Activated CD8-positive, alpha-beta T cell treated with anti-CD3 and anti-CD28 coated beads for 36 hours (primary cell): ENCODE measurements at regions not wholly inside any gene's neighbourhood (a gene's known extent, or its start where the extent isn't known, plus 50 kb on each side); places are given as distances from the start of the nearest gene placed in this dataset.

ENCODE experiments used
- ATAC-seq: fragments of 200-7000 bp; cut with Tn5 transposase; one replicate; pipeline ENCODE4 v1.10.0; 2021; ENCODE audit warnings: mild to moderate bottlenecking, moderate library complexity
- CTCF ChIA-PET: fragments of 350-600 bp; sonication (Branson Sonifier 250); formaldehyde crosslinking; loops from one replicate; lab custom pipeline; 2021; ENCODE audit warnings: antibody characterized with exemption; lab: Charles Lee
- POLR2A ChIA-PET: fragments of 350-600 bp; sonication (Branson Sonifier 250); formaldehyde crosslinking; loops from one replicate; lab custom pipeline; 2021; ENCODE audit warnings: antibody characterized with exemption; lab: Charles Lee
- DNase-seq: peaks from one replicate; pipeline ENCODE4 v3.0.0-alpha.2; 2020
- H3K27ac Mint-ChIP-seq: one replicate; pipeline ENCODE4 v1.8.0; 2021; ENCODE audit warnings: mild to moderate bottlenecking, mixed read lengths
- H3K27me3 Mint-ChIP-seq: one replicate; pipeline ENCODE4 v1.8.0; 2021; ENCODE audit warnings: mixed read lengths
- H3K36me3 Mint-ChIP-seq: one replicate; pipeline ENCODE4 v1.8.0; 2021; ENCODE audit warnings: low read depth, mixed read lengths
- H3K4me1 Mint-ChIP-seq: one replicate; pipeline ENCODE4 v1.8.0; 2021; ENCODE audit warnings: low read depth, mixed read lengths
- H3K4me3 Mint-ChIP-seq: one replicate; pipeline ENCODE4 v1.8.0; 2021; ENCODE audit warnings: mild to moderate bottlenecking, moderate library complexity, mixed read lengths
- H3K9me3 Mint-ChIP-seq: one replicate; pipeline ENCODE4 v1.8.0; 2021; ENCODE audit warnings: mixed read lengths
- CTCF ChIP-seq: fragments of 200-600 bp; IDR thresholded peaks from one replicate; pipeline ENCODE4 v1.8.0; 2022; ENCODE audit warnings: antibody characterized with exemption, mild to moderate bottlenecking
- intact Hi-C: fragments of 100-400 bp; cut with micrococcal nuclease; formaldehyde crosslinking; loops from one replicate; pipeline ENCODE4 v1.10.0; 2022

GRCh38 chr9:21672761-21673160 is 129.7 kb upstream of the MTAP start:
- intact Hi-C loops, result no loop called here
- Mint-ChIP-seq H3K27me3 (peaks cover 2% of the 10 kb centered on the region), H3K27ac (no peak overlapping the region), H3K36me3 (no peaks in the 10 kb centered on the region), H3K4me3 (no peak overlapping the region), H3K4me1 (peaks cover 25% of the 10 kb centered on the region), H3K9me3 (no peaks in the 10 kb centered on the region)
- ChIA-PET CTCF (interaction anchor here (0.7 to 1.4 kb wide), 6 partner anchors 9 to 420 kb away, joined by 3 read pairs; no protein-coding TSS in a partner anchor), POLR2A (no interaction called here)
- no peak for DNase-seq
- TF ChIP-seq CTCF, result no peak
- no peak for ATAC-seq

GRCh38 chr9:21674894-21675293 is 127.5 kb upstream of the MTAP start:
- H3K27ac Mint-ChIP-seq, result no peak overlapping the region
- CTCF ChIA-PET, result no interaction called here
- peaks cover 2% of the 10 kb centered on the region for H3K27me3 Mint-ChIP-seq
- ATAC-seq (no peak), DNase-seq (no peak)
- no peaks in the 10 kb centered on the region for H3K36me3 Mint-ChIP-seq
- H3K4me1 Mint-ChIP-seq, result peaks cover 21% of the 10 kb centered on the region
- POLR2A ChIA-PET, result interaction anchor here (1.3 kb wide), 1 partner anchor 23 kb away, joined by 4 read pairs; no protein-coding TSS in a partner anchor
- TF ChIP-seq CTCF, result no peak
- intact Hi-C loops, result no loop called here
- no peaks in the 10 kb centered on the region for H3K9me3 Mint-ChIP-seq
- no peak overlapping the region for H3K4me3 Mint-ChIP-seq

- Mint-ChIP-seq H3K27ac (no peak overlapping the region), H3K4me3 (no peak overlapping the region), H3K27me3 (peaks cover 2% of the 10 kb centered on the region), H3K4me1 (peaks cover 20% of the 10 kb centered on the region), H3K36me3 (no peaks in the 10 kb centered on the region), H3K9me3 (no peaks in the 10 kb centered on the region)
- intact Hi-C loops, result no loop called here
- no peak for DNase-seq
- POLR2A ChIA-PET, result interaction anchor here (1.1 kb wide), 1 partner anchor 126 kb away, joined by 3 read pairs; no protein-coding TSS in a partner anchor
- no peak for TF ChIP-seq CTCF
- CTCF ChIA-PET, result interaction anchor here (0.7 kb wide), 1 partner anchor 118 kb away, joined by 3 read pairs; no protein-coding TSS in a partner anchor
- ATAC-seq, result no peak
These were observed 125.0 kb upstream of the MTAP start for GRCh38 chr9:21677387-21677786.

GRCh38 chr9:21677834-21678233 is 124.6 kb upstream of the MTAP start:
- ATAC-seq (no peak), DNase-seq (no peak)
- ChIA-PET CTCF (interaction anchor here (0.7 kb wide), 1 partner anchor 118 kb away, joined by 3 read pairs; no protein-coding TSS in a partner anchor), POLR2A (interaction anchor here (1.1 kb wide), 1 partner anchor 125 kb away, joined by 3 read pairs; no protein-coding TSS in a partner anchor)
- H3K27ac Mint-ChIP-seq, result no peak overlapping the region
- no peaks in the 10 kb centered on the region for H3K36me3 Mint-ChIP-seq
- peaks cover 22% of the 10 kb centered on the region for H3K4me1 Mint-ChIP-seq
- no peak overlapping the region for H3K4me3 Mint-ChIP-seq
- intact Hi-C loops, result no loop called here
- no peak for TF ChIP-seq CTCF
- peaks cover 2% of the 10 kb centered on the region for H3K27me3 Mint-ChIP-seq
- no peaks in the 10 kb centered on the region for H3K9me3 Mint-ChIP-seq

- DNase-seq, result no peak
- no peaks in the 10 kb centered on the region for H3K36me3 Mint-ChIP-seq
- H3K4me3 Mint-ChIP-seq, result no peak overlapping the region
- H3K4me1 Mint-ChIP-seq, result peaks cover 34% of the 10 kb centered on the region
- no peak for TF ChIP-seq CTCF
- ATAC-seq, result no peak
- intact Hi-C loops, result no loop called here
- H3K27ac Mint-ChIP-seq, result no peak overlapping the region
- POLR2A ChIA-PET, result no interaction called here
- peaks cover 2% of the 10 kb centered on the region for H3K27me3 Mint-ChIP-seq
- H3K9me3 Mint-ChIP-seq, result no peaks in the 10 kb centered on the region
- CTCF ChIA-PET, result no interaction called here
These were observed 123.0 kb upstream of the MTAP start for GRCh38 chr9:21679432-21679831.
